ENCODE measurements at regions not wholly inside any gene's neighbourhood (a gene's known extent, or its start where the extent isn't known, plus 50 kb on each side); places are given as distances from the start of the nearest gene placed in this dataset.
"Not testable (repeated sequence)": the region's sequence is repeated elsewhere in the genome, so short reads cannot be mapped to it uniquely, and the experiment has no call there.

GRCh38 chr7:6991686-6992085 lies 165.6 kb upstream of the CCZ1B start:
- not testable (repeated sequence) for DNase-seq

GRCh38 chr7:6992133-6992532 lies 166.1 kb upstream of the CCZ1B start:
- DNase-seq: not testable (repeated sequence)

- not testable (repeated sequence) for DNase-seq
These were observed 169.0 kb upstream of the CCZ1B start for GRCh38 chr7:6995026-6995425.

GRCh38 chr7:6995493-6996289 lies 169.6 kb upstream of the CCZ1B start:
- DNase-seq: not testable (repeated sequence)

GRCh38 chr7:6999067-6999666 lies 173.1 kb upstream of the CCZ1B start:
- DNase-seq: not testable (repeated sequence)

- DNase-seq: no peak
These were observed 176.5 kb upstream of the CCZ1B start for GRCh38 chr7:7002418-7003062.

- DNase-seq: no peak
These were observed 177.0 kb upstream of the C1GALT1 start for GRCh38 chr7:7005303-7005702.

GRCh38 chr7:7005949-7006348 lies 176.4 kb upstream of the C1GALT1 start:
- DNase-seq: not testable (repeated sequence)

- DNase-seq: not testable (repeated sequence)
These were observed 171.1 kb upstream of the C1GALT1 start for GRCh38 chr7:7011241-7011640.

- DNase-seq: not testable (repeated sequence)
These were observed 170.6 kb upstream of the C1GALT1 start for GRCh38 chr7:7011751-7012150.

GRCh38 chr7:7014827-7015595 lies 167.3 kb upstream of the C1GALT1 start:
- DNase-seq: no peak

GRCh38 chr7:7017707-7018280 lies 164.6 kb upstream of the C1GALT1 start:
- DNase-seq: no peak

GRCh38 chr7:7018290-7018689 lies 164.1 kb upstream of the C1GALT1 start:
- DNase-seq: no peak

- no peak for DNase-seq
These were observed 150.1 kb upstream of the C1GALT1 start for GRCh38 chr7:7032221-7032620.

GRCh38 chr7:7035851-7036250 lies 146.5 kb upstream of the C1GALT1 start:
- DNase-seq: no peak

GRCh38 chr7:7042286-7042893 lies 140.0 kb upstream of the C1GALT1 start:
- DNase-seq: not testable (repeated sequence)

- no peak for DNase-seq
These were observed 137.5 kb upstream of the C1GALT1 start for GRCh38 chr7:7044806-7045205.

GRCh38 chr7:7048213-7048612 lies 134.1 kb upstream of the C1GALT1 start:
- no peak for DNase-seq

GRCh38 chr7:7051206-7051877 lies 131.0 kb upstream of the C1GALT1 start:
- no peak for DNase-seq

GRCh38 chr7:7054252-7054830 lies 128.0 kb upstream of the C1GALT1 start:
- DNase-seq: no peak

Measured in activated CD4-positive, alpha-beta T cell treated with anti-CD3 and anti-CD28 coated beads for 1 hour (primary cell).